Upper lobe of right lung (tissue), 1 donor: ENCODE measurements at regions not wholly inside any gene's neighbourhood (a gene's known extent, or its start where the extent isn't known, plus 50 kb on each side); places are given as distances from the start of the nearest gene placed in this dataset.

Experiments
- ATAC-seq: fragments of 200-7000 bp; cut with Tn5 transposase; one replicate; pipeline ENCODE4 v1.9.1; 2020; ENCODE audit warnings: mild to moderate bottlenecking, moderate library complexity
- DNase-seq: peaks from one replicate; pipeline ENCODE4 v3.0.0-alpha.2; 2020
- H3K27ac ChIP-seq: fragments of 200-600 bp; one replicate; pipeline ENCODE4 v1.8.0; 2022
- H3K27me3 ChIP-seq: fragments of 200-600 bp; one replicate; pipeline ENCODE4 v1.8.0; 2022; ENCODE audit warnings: mild to moderate bottlenecking
- H3K36me3 ChIP-seq: fragments of 200-600 bp; one replicate; pipeline ENCODE4 v1.8.0; 2022
- H3K4me1 ChIP-seq: fragments of 200-600 bp; one replicate; pipeline ENCODE4 v1.8.0; 2022
- H3K4me3 ChIP-seq: fragments of 200-600 bp; one replicate; pipeline ENCODE4 v1.8.0; 2022; ENCODE audit warnings: mild to moderate bottlenecking
- H3K9me3 ChIP-seq: fragments of 200-600 bp; one replicate; pipeline ENCODE4 v1.8.0; 2022
- intact Hi-C: fragments of 100-400 bp; cut with DNase I; formaldehyde crosslinking; loops from one replicate; pipeline ENCODE4 v1.11.0; 2022
- TF ChIP-seq, protein P1 (sequence below): fragments of 200-600 bp; IDR thresholded peaks from one replicate; pipeline ENCODE4 v1.8.0; 2022; ENCODE audit warnings: antibody characterized with exemption
- donor health status: DM: no; HTN: yes; CAD: no; lungs with severe emphysema.

DNA sequence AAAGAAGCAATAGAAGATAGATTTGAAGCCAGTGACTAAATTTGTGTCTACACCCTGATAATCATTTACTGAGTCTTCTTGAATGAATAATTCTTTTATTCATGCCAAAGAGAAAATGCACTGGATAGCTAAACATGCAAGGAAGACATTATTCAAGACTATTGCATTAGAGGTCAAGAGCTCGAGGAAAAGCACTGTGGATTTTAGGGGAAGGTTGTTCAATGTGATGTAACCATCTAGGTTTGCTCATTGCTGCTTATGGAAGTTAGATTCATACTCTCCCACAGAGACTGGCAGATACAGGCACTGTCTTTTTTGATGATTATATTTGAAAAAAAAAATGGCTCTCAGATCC, 682.1 kb downstream of the KCNA4 start:
- H3K4me3 ChIP-seq: no peak overlapping the region
- H3K27me3 ChIP-seq: no peaks in the 10 kb centered on the region
- no peak for ATAC-seq
- no peaks in the 10 kb centered on the region for H3K4me1 ChIP-seq
- TF ChIP-seq, protein P1, sequence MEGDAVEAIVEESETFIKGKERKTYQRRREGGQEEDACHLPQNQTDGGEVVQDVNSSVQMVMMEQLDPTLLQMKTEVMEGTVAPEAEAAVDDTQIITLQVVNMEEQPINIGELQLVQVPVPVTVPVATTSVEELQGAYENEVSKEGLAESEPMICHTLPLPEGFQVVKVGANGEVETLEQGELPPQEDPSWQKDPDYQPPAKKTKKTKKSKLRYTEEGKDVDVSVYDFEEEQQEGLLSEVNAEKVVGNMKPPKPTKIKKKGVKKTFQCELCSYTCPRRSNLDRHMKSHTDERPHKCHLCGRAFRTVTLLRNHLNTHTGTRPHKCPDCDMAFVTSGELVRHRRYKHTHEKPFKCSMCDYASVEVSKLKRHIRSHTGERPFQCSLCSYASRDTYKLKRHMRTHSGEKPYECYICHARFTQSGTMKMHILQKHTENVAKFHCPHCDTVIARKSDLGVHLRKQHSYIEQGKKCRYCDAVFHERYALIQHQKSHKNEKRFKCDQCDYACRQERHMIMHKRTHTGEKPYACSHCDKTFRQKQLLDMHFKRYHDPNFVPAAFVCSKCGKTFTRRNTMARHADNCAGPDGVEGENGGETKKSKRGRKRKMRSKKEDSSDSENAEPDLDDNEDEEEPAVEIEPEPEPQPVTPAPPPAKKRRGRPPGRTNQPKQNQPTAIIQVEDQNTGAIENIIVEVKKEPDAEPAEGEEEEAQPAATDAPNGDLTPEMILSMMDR: no peak
- DNase-seq: no peak
- H3K36me3 ChIP-seq: no peaks in the 10 kb centered on the region
- no peak overlapping the region for H3K27ac ChIP-seq
- intact Hi-C loops: no loop called here
- H3K9me3 ChIP-seq: no peaks in the 10 kb centered on the region

- Histone ChIP-seq H3K4me3 (no peak overlapping the region), H3K9me3 (no peaks in the 10 kb centered on the region), H3K36me3 (no peaks in the 10 kb centered on the region), H3K27me3 (no peaks in the 10 kb centered on the region), H3K4me1 (no peaks in the 10 kb centered on the region), H3K27ac (no peak overlapping the region)
- ATAC-seq (peak; percentile 40), DNase-seq (no peak)
- intact Hi-C loops: no loop called here
- TF ChIP-seq, protein P1: peak; percentile 21
Observed at GRCh38 chr11:29333993-29334775, 682.6 kb downstream of the KCNA4 start.

DNA sequence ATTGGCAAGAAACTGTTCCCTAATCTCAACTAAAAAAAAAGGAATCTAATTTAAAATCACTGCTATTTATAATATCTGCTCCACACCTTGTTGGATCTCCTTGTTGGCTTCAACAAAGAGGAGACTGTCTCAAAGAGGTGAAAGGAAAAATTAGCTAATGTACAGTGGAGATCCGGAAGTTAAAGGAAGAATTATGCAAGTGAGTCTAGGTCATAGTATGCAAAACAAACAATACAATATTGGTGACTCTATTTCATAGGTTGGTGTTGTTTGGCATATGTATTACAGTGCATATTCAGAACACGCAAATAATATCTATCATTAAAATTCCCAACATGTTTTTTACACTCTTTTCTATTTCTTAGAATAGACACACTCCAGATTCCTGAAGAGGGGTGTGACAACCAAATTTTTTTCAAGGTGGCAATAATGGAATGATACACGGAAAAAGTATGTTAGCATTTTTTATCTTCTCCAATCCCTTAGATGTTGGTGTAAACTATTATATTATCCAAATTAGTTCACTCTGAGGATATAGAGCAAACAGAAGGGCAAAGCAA, 685.3 kb downstream of the KCNA4 start:
- no peak for ATAC-seq
- H3K36me3 ChIP-seq: no peaks in the 10 kb centered on the region
- no peak for DNase-seq
- no peaks in the 10 kb centered on the region for H3K4me1 ChIP-seq
- TF ChIP-seq, protein P1: no peak
- no peaks in the 10 kb centered on the region for H3K9me3 ChIP-seq
- no peak overlapping the region for H3K4me3 ChIP-seq
- intact Hi-C loops: no loop called here
- no peaks in the 10 kb centered on the region for H3K27me3 ChIP-seq
- H3K27ac ChIP-seq: no peak overlapping the region

DNA sequence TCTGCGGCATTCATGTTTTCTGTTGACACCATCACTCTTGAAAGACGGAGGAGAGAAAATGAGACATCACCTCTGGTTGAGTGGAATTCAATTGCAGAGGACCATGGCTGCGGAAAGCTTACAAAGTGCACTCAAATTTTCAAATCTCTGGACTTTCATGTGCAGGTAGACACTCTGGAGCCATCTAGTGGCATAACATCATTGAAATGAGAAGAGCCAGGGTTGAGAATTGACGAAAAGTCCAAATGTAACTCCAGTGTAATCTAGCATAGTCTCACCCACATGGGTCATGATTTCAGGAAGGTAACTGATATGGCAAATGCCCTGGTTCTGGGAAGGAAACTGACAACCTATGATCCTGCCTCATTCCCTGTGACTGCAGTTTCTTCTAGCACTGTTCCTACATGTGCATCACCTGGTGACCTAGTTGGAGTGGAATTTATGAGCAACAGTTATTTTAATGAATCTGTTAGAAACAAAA, 687.8 kb downstream of the KCNA4 start:
- Histone ChIP-seq H3K9me3 (no peaks in the 10 kb centered on the region), H3K4me3 (no peak overlapping the region), H3K36me3 (no peaks in the 10 kb centered on the region), H3K4me1 (no peaks in the 10 kb centered on the region), H3K27ac (no peak overlapping the region), H3K27me3 (no peaks in the 10 kb centered on the region)
- intact Hi-C loops: no loop called here
- DNase-seq: no peak
- TF ChIP-seq, protein P1: peak; percentile 39
- ATAC-seq: peak; percentile 46

GRCh38 chr11:29327891-29328290, 688.9 kb downstream of the KCNA4 start:
- Histone ChIP-seq H3K27me3 (no peaks in the 10 kb centered on the region), H3K9me3 (no peaks in the 10 kb centered on the region), H3K36me3 (no peaks in the 10 kb centered on the region), H3K27ac (no peak overlapping the region), H3K4me3 (no peak overlapping the region), H3K4me1 (no peaks in the 10 kb centered on the region)
- ATAC-seq (no peak), DNase-seq (no peak)
- TF ChIP-seq, protein P1: no peak
- intact Hi-C loops: no loop called here
